IMR-90 (cell line): ENCODE measurements at regions not wholly inside any gene's neighbourhood (a gene's known extent, or its start where the extent isn't known, plus 50 kb on each side); places are given as distances from the start of the nearest gene placed in this dataset.

Experiments used
- ATAC-seq: fragments of 200-7000 bp; cut with Tn5 transposase; 2 replicates; pipeline ENCODE4 v1.9.1; 2020; ENCODE audit warnings: low read depth, mild to moderate bottlenecking, moderate library complexity
- BruUV-seq: library from RNA; stranded (reverse); fragments of 400-500 nt; replicated peaks from 2 replicates; lab custom pipeline; 2021; lab: Mats Ljungman, UMichigan
- CTCF ChIA-PET: fragments of 300-600 bp; formaldehyde crosslinking; extraction: SDS; loops from one replicate; lab custom pipeline; 2021; ENCODE audit warnings: antibody characterized with exemption; lab: Yijun Ruan, JAX
- POLR2A ChIA-PET: fragments of 300-600 bp; sonication (Branson Sonifier 250); formaldehyde crosslinking; loops from one replicate; lab custom pipeline; 2022; ENCODE audit warnings: antibody characterized with exemption; ENCODE audit not compliant: unreplicated experiment; lab: Charles Lee
- DNase-seq: peaks from one replicate; pipeline ENCODE4 v3.0.0; 2013
- H2AFZ ChIP-seq: replicated peaks from 2 replicates; pipeline ENCODE3; 2013; ENCODE audit warnings: low read length, mild to moderate bottlenecking; ENCODE audit not compliant: poor library complexity
- H2AK5ac ChIP-seq: 2 replicates; pipeline ENCODE4 v1.6.1; 2013; ENCODE audit warnings: low read depth, low read length, inconsistent platforms
- H2AK9ac ChIP-seq: replicated peaks from 2 replicates; pipeline ENCODE3; 2013; ENCODE audit warnings: mild to moderate bottlenecking, low read depth, low read length, moderate library complexity; ENCODE audit not compliant: poor library complexity
- H2BK120ac ChIP-seq: 2 replicates; pipeline ENCODE4 v1.6.1; 2013; ENCODE audit warnings: low read depth, low read length, inconsistent platforms
- H2BK15ac ChIP-seq: 3 replicates; pipeline ENCODE4 v1.6.1; 2013; ENCODE audit warnings: low read depth, low read length, inconsistent platforms
- H2BK20ac ChIP-seq: 2 replicates; pipeline ENCODE4 v1.6.1; 2013; ENCODE audit warnings: low read depth, mild to moderate bottlenecking, inconsistent platforms, low read length, moderate library complexity
- H2BK5ac ChIP-seq: 2 replicates; pipeline ENCODE4 v1.6.1; 2013; ENCODE audit warnings: mild to moderate bottlenecking, low read depth, low read length, inconsistent platforms; ENCODE audit not compliant: poor library complexity, severe bottlenecking
- H3K14ac ChIP-seq: replicated peaks from 2 replicates; pipeline ENCODE4 v1.6.1; 2013; ENCODE audit warnings: low read depth, low read length, inconsistent platforms
- H3K18ac ChIP-seq: 2 replicates; pipeline ENCODE4 v1.6.1; 2013; ENCODE audit warnings: low read depth, low read length, control low read depth
- H3K23ac ChIP-seq: 2 replicates; pipeline ENCODE4 v1.6.1; 2013; ENCODE audit warnings: low read depth, low read length, inconsistent platforms
- H3K27ac ChIP-seq: 2 replicates; pipeline ENCODE4 v1.5.1; 2013; ENCODE audit warnings: mild to moderate bottlenecking, control low read depth, low read length; ENCODE audit not compliant: insufficient read depth
- H3K27me3 ChIP-seq: 2 replicates; pipeline ENCODE4 v1.6.1; 2013; ENCODE audit warnings: low read length; ENCODE audit not compliant: control insufficient read depth, insufficient read depth
- H3K36me3 ChIP-seq: 2 replicates; pipeline ENCODE4 v1.6.1; 2013; ENCODE audit warnings: low read length, mixed read lengths; ENCODE audit not compliant: control insufficient read depth, insufficient read depth
- H3K4ac ChIP-seq: 2 replicates; pipeline ENCODE4 v1.6.1; 2013; ENCODE audit warnings: low read depth, low read length, inconsistent platforms
- H3K4me1 ChIP-seq: 2 replicates; pipeline ENCODE4 v1.6.1; 2013; ENCODE audit warnings: low read length, mixed read lengths; ENCODE audit not compliant: control insufficient read depth, insufficient read depth
- H3K4me2 ChIP-seq: 2 replicates; pipeline ENCODE4 v1.6.1; 2013; ENCODE audit warnings: low read depth, mild to moderate bottlenecking, control low read depth, low read length, moderate library complexity
- H3K4me3 ChIP-seq: 2 replicates; pipeline ENCODE4 v1.5.1; 2013; ENCODE audit warnings: low read depth, mild to moderate bottlenecking, control low read depth, low read length, moderate library complexity; ENCODE audit not compliant: insufficient read depth
- H3K56ac ChIP-seq: 2 replicates; pipeline ENCODE4 v1.6.1; 2013; ENCODE audit warnings: low read length, inconsistent platforms; ENCODE audit not compliant: insufficient read depth; ENCODE audit errors: extremely low read depth
- H3K79me1 ChIP-seq, 2 experiments: 2 replicates each; pipeline ENCODE4 v1.6.1; 2013; ENCODE audit warnings: low read length in 2 of 2, inconsistent platforms in 1 of 2, low read depth in 1 of 2
- H3K9ac ChIP-seq: 2 replicates; pipeline ENCODE4 v1.6.1; 2013; ENCODE audit warnings: low read depth, low read length, control low read depth
- H3K9me1 ChIP-seq: 2 replicates; pipeline ENCODE4 v1.6.1; 2013; ENCODE audit warnings: low read length, inconsistent platforms; ENCODE audit not compliant: insufficient read depth
- H3K9me3 ChIP-seq: 2 replicates; pipeline ENCODE4 v1.6.1; 2013; ENCODE audit warnings: low read length; ENCODE audit not compliant: control insufficient read depth, insufficient read depth
- H4K20me1 ChIP-seq: 2 replicates; pipeline ENCODE4 v1.6.1; 2013; ENCODE audit warnings: low read length, inconsistent platforms; ENCODE audit not compliant: insufficient read depth
- H4K5ac ChIP-seq: 2 replicates; pipeline ENCODE4 v1.6.1; 2013; ENCODE audit warnings: mild to moderate bottlenecking, low read depth, low read length, control low read depth
- H4K8ac ChIP-seq, 2 experiments: 2 replicates each; pipeline ENCODE4 v1.6.1; 2013; ENCODE audit warnings: low read depth in 2 of 2, low read length in 2 of 2, control low read depth in 1 of 2, inconsistent platforms in 1 of 2
- H4K91ac ChIP-seq: 2 replicates; pipeline ENCODE4 v1.6.1; 2013; ENCODE audit warnings: low read depth, low read length, inconsistent platforms; ENCODE audit not compliant: insufficient read depth
- BHLHE40 ChIP-seq: fragments of 150-350 bp; IDR thresholded peaks from 2 replicates; pipeline ENCODE4 v1.6.1; 2016; ENCODE audit warnings: mild to moderate bottlenecking, low read depth, low read length
- MAZ ChIP-seq: IDR thresholded peaks from 2 replicates; pipeline ENCODE4 v1.6.1; 2012; ENCODE audit warnings: low read depth, mild to moderate bottlenecking, low read length, improper control_type of control experiment, moderate library complexity, borderline replicate concordance
- RCOR1 ChIP-seq: IDR thresholded peaks from 2 replicates; pipeline ENCODE4 v1.6.1; 2012; ENCODE audit warnings: mild to moderate bottlenecking, low read length, improper control_type of control experiment; ENCODE audit not compliant: insufficient replicate concordance
- WGBS, 2 experiments: methylation state at CpG; one replicate each; pipeline versions ENCODE4 v1.1.5 to v1.1.7; 2013; ENCODE audit warnings: missing lambda C conversion rate in 2 of 2; ENCODE audit not compliant: insufficient read length in 1 of 2; ENCODE audit errors: extremely low coverage in 2 of 2; 5-methylcytosine and 5-hydroxymethylcytosine counted together
- dilution Hi-C: fragments of 300-500 bp; cut with HindIII; formaldehyde crosslinking; loops from one replicate; pipeline ENCODE4 v1.14.3; 2018; ENCODE audit warnings: low sequenced_read_pairs; ENCODE audit not compliant: unreplicated experiment
- in situ Hi-C: fragments of 300-500 bp; cut with MboI; formaldehyde crosslinking; loops from 3 replicates; pipeline ENCODE4 v1.14.3; 2019; ENCODE audit warnings: low sequenced_read_pairs, inconsistent platforms, mixed read lengths
- intact Hi-C: fragments of 100-400 bp; cut with micrococcal nuclease; formaldehyde crosslinking; loops from 2 replicates; pipeline ENCODE4 v1.10.0; 2022

- H3K9ac ChIP-seq, result no peak overlapping the region
- no peak overlapping the region; a peak in 1 of 4 replicates for H4K8ac ChIP-seq
- dilution Hi-C loops (no loop called here), in situ Hi-C loops (no loop called here), intact Hi-C loops (no loop called here)
- BruUV-seq, result no TSS peak
- H4K91ac ChIP-seq, result no peak overlapping the region
- H2AK5ac ChIP-seq, result no peak overlapping the region
- ChIA-PET POLR2A (no interaction called here), CTCF (no interaction called here)
- no peak overlapping the region for H3K27ac ChIP-seq
- H3K36me3 ChIP-seq, result no peaks in the 10 kb centered on the region
- peak overlapping the region; percentile 56; the same call in 1 of the 2 replicates for H2BK20ac ChIP-seq
- no peak for TF ChIP-seq MAZ
- TF ChIP-seq RCOR1, result no peak
- no peak for TF ChIP-seq BHLHE40
- H3K9me3 ChIP-seq, result no peaks in the 10 kb centered on the region
- H3K79me1 ChIP-seq, result no peaks in the 10 kb centered on the region
- no CpG with 5 or more reads among the region's 3 CpGs for WGBS, 2 experiments
- ATAC-seq (no peak), DNase-seq (no peak)
- H2BK5ac ChIP-seq, result no peak overlapping the region
- no peaks in the 10 kb centered on the region for H3K9me1 ChIP-seq
- H3K4me1 ChIP-seq, result peaks cover 4% of the 10 kb centered on the region; the same call in 1 of the 2 replicates
- peaks cover 2% of the 10 kb centered on the region; the same call in 1 of the 2 replicates for H3K27me3 ChIP-seq
- no peak overlapping the region for H3K23ac ChIP-seq
- H4K20me1 ChIP-seq, result no peaks in the 10 kb centered on the region
- no peak overlapping the region for H2AK9ac ChIP-seq
- H3K4me2 ChIP-seq, result no peak overlapping the region
- H3K56ac ChIP-seq, result no peak overlapping the region
- H2BK120ac ChIP-seq, result peak overlapping the region; percentile 40; the same call in 1 of the 2 replicates
- no peak overlapping the region for H3K18ac ChIP-seq
- no peak overlapping the region for H3K14ac ChIP-seq
- H2BK15ac ChIP-seq, result no peak overlapping the region
- no peak overlapping the region for H3K4me3 ChIP-seq
- H4K5ac ChIP-seq, result no peak overlapping the region; the same call in 1 of the 2 replicates
- H3K4ac ChIP-seq, result no peak overlapping the region
- H2AFZ ChIP-seq, result no peak overlapping the region
Observed at GRCh38 chr10:33483816-33484190, 149.3 kb upstream of the NRP1 start.
